H1 (cell line): ENCODE measurements at regions not wholly inside any gene's neighbourhood (a gene's known extent, or its start where the extent isn't known, plus 50 kb on each side); places are given as distances from the start of the nearest gene placed in this dataset.
A peak's percentile ranks its signal among the peaks of the same experiment; 100 is the strongest.

ENCODE experiments used
- CTCF ChIA-PET: fragments of 300-600 bp; sonication (Branson Sonifier 250); formaldehyde crosslinking; loops from one replicate; lab custom pipeline; 2021; ENCODE audit not compliant: partially characterized antibody; lab: Charles Lee
- POLR2A ChIA-PET: fragments of 300-600 bp; sonication (Branson Sonifier 250); formaldehyde crosslinking; loops from one replicate; lab custom pipeline; 2021; ENCODE audit warnings: inconsistent platforms; ENCODE audit not compliant: partially characterized antibody; lab: Charles Lee
- DNase-seq, 2 experiments: peaks; one replicate each; pipeline versions ENCODE4 v3.0.0 to v3.0.0-alpha.2; 2010 to 2022; ENCODE audit warnings: low spot score in 2 of 2, low read depth in 1 of 2, mixed read lengths in 1 of 2
- FAIRE-seq: peaks from 2 replicates; lab custom pipeline; 2011; peaks lifted over from hg19 to GRCh38; lab: Jason Lieb, UNC
- H2AFZ ChIP-seq: 2 replicates; pipeline ENCODE4 v1.8.1; 2012; ENCODE audit warnings: low read length, inconsistent platforms
- H2AK5ac ChIP-seq: 2 replicates; pipeline ENCODE4 v1.6.1; 2013; ENCODE audit warnings: low read depth, low read length
- H2BK120ac ChIP-seq: replicated peaks from 2 replicates; pipeline ENCODE3; 2013; ENCODE audit warnings: low read depth, low read length, inconsistent platforms
- H2BK12ac ChIP-seq: 2 replicates; pipeline ENCODE4 v1.6.1; 2013; ENCODE audit warnings: low read depth, low read length
- H2BK15ac ChIP-seq: 2 replicates; pipeline ENCODE4 v1.6.1; 2013; ENCODE audit warnings: low read length
- H2BK20ac ChIP-seq: 2 replicates; pipeline ENCODE4 v1.6.1; 2013; ENCODE audit warnings: low read length
- H2BK5ac ChIP-seq: 2 replicates; pipeline ENCODE4 v1.6.1; 2013; ENCODE audit warnings: low read depth, low read length
- H3K14ac ChIP-seq: 2 replicates; pipeline ENCODE4 v1.6.1; 2013; ENCODE audit warnings: inconsistent platforms; ENCODE audit not compliant: insufficient read length
- H3K18ac ChIP-seq: 2 replicates; pipeline ENCODE4 v1.6.1; 2013; ENCODE audit warnings: low read length; ENCODE audit errors: extremely low read depth
- H3K23ac ChIP-seq: 2 replicates; pipeline ENCODE4 v1.6.1; 2013; ENCODE audit warnings: inconsistent platforms; ENCODE audit not compliant: insufficient read length
- H3K23me2 ChIP-seq: 2 replicates; pipeline ENCODE4 v1.6.1; 2013; ENCODE audit warnings: low read depth, low read length
- H3K27ac ChIP-seq: 2 replicates; pipeline ENCODE4 v1.6.1; 2011; ENCODE audit warnings: low read depth, low read length, inconsistent platforms
- H3K27me3 ChIP-seq, 4 experiments: replicated peaks in 1 of 4; 1 replicate in 1 of 4; 2 replicates in 3 of 4; pipeline versions ENCODE4 v1.6.1 to v1.8.1; 2011 to 2013; ENCODE audit warnings: low read length in 3 of 4, mild to moderate bottlenecking in 3 of 4, inconsistent platforms in 2 of 4, mixed read lengths in 2 of 4, moderate library complexity in 1 of 4; ENCODE audit not compliant: control insufficient read depth in 3 of 4, insufficient read depth in 3 of 4; ENCODE audit errors: extremely low read depth in 1 of 4
- H3K36me3 ChIP-seq, 4 experiments: 2 replicates each; pipeline versions ENCODE4 v1.6.1 to v1.8.1; 2011 to 2013; ENCODE audit warnings: mild to moderate bottlenecking in 4 of 4, low read length in 3 of 4, moderate library complexity in 2 of 4, control low read depth in 1 of 4, inconsistent platforms in 1 of 4; ENCODE audit not compliant: insufficient read depth in 4 of 4, control insufficient read depth in 2 of 4
- H3K4ac ChIP-seq: replicated peaks from 2 replicates; pipeline ENCODE3; 2013; ENCODE audit warnings: low read length, low read depth, mixed read lengths, inconsistent platforms; ENCODE audit not compliant: insufficient read length
- H3K4me1 ChIP-seq, 4 experiments: replicated peaks in 1 of 4; 1 replicate in 1 of 4; 2 replicates in 3 of 4; pipeline versions ENCODE4 v1.6.1 to v1.8.1; 2011 to 2013; ENCODE audit warnings: low read length in 3 of 4, inconsistent platforms in 2 of 4, mixed read lengths in 1 of 4; ENCODE audit not compliant: insufficient read depth in 4 of 4, control insufficient read depth in 3 of 4
- H3K4me2 ChIP-seq, 2 experiments: 2 replicates each; pipeline versions ENCODE4 v1.6.1 to v1.8.1; 2011 to 2013; ENCODE audit warnings: low read depth in 2 of 2, low read length in 2 of 2, control low read depth in 1 of 2, inconsistent platforms in 1 of 2, mild to moderate bottlenecking in 1 of 2; ENCODE audit not compliant: insufficient read depth in 1 of 2
- H3K4me3 ChIP-seq, 4 experiments: fragments of 200-600, 300-600 bp in 1 of 4; sonication (generic), shearing (Covaris generic), sonication (Bioruptor Twin) in 1 of 4; 2 replicates each; pipeline versions ENCODE4 v1.5.1 to v1.8.1; 2011 to 2016; ENCODE audit warnings: low read length in 4 of 4, low read depth in 3 of 4, control low read depth in 2 of 4, inconsistent platforms in 2 of 4, mild to moderate bottlenecking in 2 of 4, mixed read lengths in 1 of 4, moderate library complexity in 1 of 4; ENCODE audit not compliant: insufficient read depth in 2 of 4; ENCODE audit errors: extremely low read depth in 1 of 4
- H3K56ac ChIP-seq: replicated peaks from 2 replicates; pipeline ENCODE3; 2013; ENCODE audit warnings: low read depth, mild to moderate bottlenecking, mixed read lengths, low read length, inconsistent platforms; ENCODE audit not compliant: insufficient read length
- H3K79me1 ChIP-seq: 2 replicates; pipeline ENCODE4 v1.6.1; 2013; ENCODE audit warnings: low read depth, low read length, control low read depth
- H3K79me2 ChIP-seq, 2 experiments: 2 replicates each; pipeline versions ENCODE4 v1.6.1 to v1.8.1; 2012 to 2013; ENCODE audit warnings: low read length in 2 of 2, mild to moderate bottlenecking in 2 of 2, inconsistent platforms in 1 of 2; ENCODE audit not compliant: insufficient read depth in 2 of 2, control insufficient read depth in 1 of 2
- H3K9ac ChIP-seq, 4 experiments: replicated peaks in 1 of 4; 1 replicate in 1 of 4; 2 replicates in 3 of 4; pipeline versions ENCODE4 v1.6.1 to v1.8.1; 2011 to 2013; ENCODE audit warnings: low read depth in 3 of 4, low read length in 3 of 4, control low read depth in 2 of 4, mild to moderate bottlenecking in 2 of 4, moderate library complexity in 2 of 4, inconsistent platforms in 1 of 4; ENCODE audit errors: extremely low read depth in 1 of 4
- H3K9me3 ChIP-seq, 2 experiments: 2 replicates each; pipeline versions ENCODE4 v1.6.1 to v1.8.1; 2012 to 2013; ENCODE audit warnings: mild to moderate bottlenecking in 2 of 2, moderate library complexity in 2 of 2, control low read depth in 1 of 2, inconsistent platforms in 1 of 2, low read depth in 1 of 2, low read length in 1 of 2, mixed read lengths in 1 of 2; ENCODE audit not compliant: insufficient read depth in 2 of 2
- H4K20me1 ChIP-seq, 2 experiments: replicated peaks in 1 of 2; 2 replicates each; pipeline versions ENCODE3 to v1.8.1; 2011 to 2013; ENCODE audit warnings: inconsistent platforms in 2 of 2, low read length in 2 of 2, mild to moderate bottlenecking in 1 of 2; ENCODE audit not compliant: insufficient read depth in 2 of 2, control insufficient read depth in 1 of 2
- H4K5ac ChIP-seq: 2 replicates; pipeline ENCODE4 v1.6.1; 2013; ENCODE audit warnings: low read length, low read depth, mixed read lengths, inconsistent platforms; ENCODE audit not compliant: insufficient read length
- H4K8ac ChIP-seq: 2 replicates; pipeline ENCODE4 v1.8.0; 2013; ENCODE audit warnings: mild to moderate bottlenecking, moderate library complexity, low read length, inconsistent platforms; ENCODE audit not compliant: insufficient read depth; ENCODE audit errors: extremely low read depth
- H4K91ac ChIP-seq: replicated peaks from 2 replicates; pipeline ENCODE3; 2013; ENCODE audit warnings: low read length, mixed read lengths, inconsistent platforms; ENCODE audit not compliant: insufficient read length
- BRCA1 ChIP-seq: IDR thresholded peaks from 2 replicates; pipeline ENCODE4 v1.6.1; 2012; ENCODE audit warnings: low read depth, low read length, improper control_type of control experiment
- CREB1 ChIP-seq: IDR thresholded peaks from 2 replicates; pipeline ENCODE4 v1.6.1; 2012; ENCODE audit warnings: inconsistent platforms
- JUN ChIP-seq: IDR thresholded peaks from 2 replicates; pipeline ENCODE4 v1.6.1; 2011; ENCODE audit warnings: low read depth, mild to moderate bottlenecking, improper control_type of control experiment, low read length
- JUND ChIP-seq: IDR thresholded peaks from 2 replicates; pipeline ENCODE4 v1.6.1; 2011; ENCODE audit warnings: mild to moderate bottlenecking, improper control_type of control experiment, low read length
- KDM4A ChIP-seq: IDR thresholded peaks from one replicate; pipeline ENCODE4 v1.7.1; 2012; ENCODE audit warnings: low read depth, mild to moderate bottlenecking, moderate library complexity, low read length, inconsistent platforms; ENCODE audit not compliant: severe bottlenecking
- KDM5A ChIP-seq: fragments of 200-600 bp; IDR thresholded peaks from 2 replicates; pipeline ENCODE4 v1.7.1; 2012; ENCODE audit warnings: mild to moderate bottlenecking, low read length, inconsistent platforms, mixed read lengths
- MAFK ChIP-seq: IDR thresholded peaks from 2 replicates; pipeline ENCODE4 v1.6.1; 2012; ENCODE audit warnings: low read depth, mild to moderate bottlenecking, improper control_type of control experiment, low read length
- SRF ChIP-seq: IDR thresholded peaks from 2 replicates; pipeline ENCODE4 v1.6.1; 2011; ENCODE audit warnings: mild to moderate bottlenecking, low read depth, low read length, moderate library complexity
- SUZ12 ChIP-seq: fragments of 200-600 bp; sonication (generic); IDR thresholded peaks from 2 replicates; pipeline ENCODE4 v1.6.1; 2012; ENCODE audit warnings: mild to moderate bottlenecking, inconsistent platforms, low read length, moderate library complexity, mixed read lengths
- TBP ChIP-seq: IDR thresholded peaks from 2 replicates; pipeline ENCODE4 v1.6.1; 2011; ENCODE audit warnings: low read depth, low read length, improper control_type of control experiment
- TCF12 ChIP-seq: IDR thresholded peaks from 2 replicates; pipeline ENCODE4 v1.6.1; 2011; ENCODE audit warnings: low read depth, mild to moderate bottlenecking, low read length
- WGBS, 2 experiments: shearing (Covaris generic) in 1 of 2; methylation state at CpG; one replicate each; pipeline versions ENCODE4 v1.1.6 to v1.1.7; 2013 to 2015; ENCODE audit warnings: low lambda C conversion rate in 2 of 2, mixed read lengths in 2 of 2, inconsistent platforms in 1 of 2, low coverage in 1 of 2, missing lambda C conversion rate in 1 of 2; ENCODE audit not compliant: insufficient replicate concordance in 2 of 2, insufficient coverage in 1 of 2, insufficient read length in 1 of 2; ENCODE audit errors: extremely low coverage in 1 of 2, missing lambda C conversion rate in 1 of 2; 5-methylcytosine and 5-hydroxymethylcytosine counted together

GRCh38 chr6:105600336-105601260 is 197.7 kb upstream of the PREP start:
- Histone ChIP-seq H3K36me3 (no peaks in the 10 kb centered on the region), H3K4me1 (peaks cover 0 to 4% (median 0%) of the 10 kb centered on the region in 4 experiments; a peak in 2 of 7 replicates), H3K9ac (no peak overlapping the region), H3K23me2 (peaks cover 1% of the 10 kb centered on the region; the same call in 1 of the 2 replicates), H3K4ac (no peak overlapping the region), H3K18ac (no peak overlapping the region), H2BK20ac (no peak overlapping the region), H2AFZ (no peak overlapping the region), H4K20me1 (no peaks in the 10 kb centered on the region), H3K79me1 (no peaks in the 10 kb centered on the region), H3K27me3 (no peaks in the 10 kb centered on the region), H3K4me2 (no peak overlapping the region), H3K79me2 (no peaks in the 10 kb centered on the region), H3K9me3 (no peaks in the 10 kb centered on the region), H2BK12ac (no peak overlapping the region), H4K91ac (no peak overlapping the region), H3K14ac (no peak overlapping the region), H3K23ac (no peak overlapping the region), H3K56ac (no peak overlapping the region), H2BK5ac (no peak overlapping the region), H3K4me3 (no peak overlapping the region), H2BK120ac (no peak overlapping the region), H2BK15ac (no peak overlapping the region), H4K5ac (no peak overlapping the region), H2AK5ac (no peak overlapping the region), H3K27ac (no peak overlapping the region), H4K8ac (no peak overlapping the region)
- FAIRE-seq (peak; percentile 19), DNase-seq (no peak)
- 85% methylated on average over 9 of the region's 9 CpGs; no CpG with 5 or more reads in 1 of the 2 experiments for WGBS, 2 experiments
- ChIA-PET POLR2A (no interaction called here), CTCF (no interaction called here)
- no peak for TF ChIP-seq CREB1
- TF ChIP-seq TBP = no peak
- TF ChIP-seq KDM4A = no peak
- TF ChIP-seq JUND = no peak
- no peak for TF ChIP-seq TCF12
- TF ChIP-seq BRCA1 = no peak
- TF ChIP-seq KDM5A = no peak
- no peak for TF ChIP-seq MAFK
- TF ChIP-seq SUZ12 = no peak
- TF ChIP-seq SRF = no peak
- no peak for TF ChIP-seq JUN
